DND-41 (cell line): ENCODE measurements at regions not wholly inside any gene's neighbourhood (a gene's known extent, or its start where the extent isn't known, plus 50 kb on each side); places are given as distances from the start of the nearest gene placed in this dataset.

Experiments
- ATAC-seq: fragments of 200-7000 bp; cut with Tn5 transposase; 3 replicates; pipeline ENCODE4 v1.9.1; 2021; ENCODE audit warnings: low read depth; ENCODE audit not compliant: insufficient read depth
- DNase-seq: peaks from one replicate; pipeline ENCODE4 v3.0.0-alpha.2; 2020
- H2AFZ ChIP-seq: 2 replicates; pipeline ENCODE4 v1.6.0; 2012; ENCODE audit warnings: low read depth, low read length
- H3K27ac ChIP-seq: 2 replicates; pipeline ENCODE4 v1.5.1; 2012; ENCODE audit warnings: low read length, inconsistent platforms
- H3K27me3 ChIP-seq: fragments of 200-600 bp; sonication (generic); 2 replicates; pipeline ENCODE4 v1.6.0; 2012; ENCODE audit warnings: low read length, mild to moderate bottlenecking, inconsistent platforms; ENCODE audit not compliant: insufficient read depth, poor library complexity
- H3K36me3 ChIP-seq: 2 replicates; pipeline ENCODE4 v1.5.1; 2012; ENCODE audit warnings: low read length, inconsistent platforms; ENCODE audit not compliant: insufficient read depth
- H3K4me1 ChIP-seq: 2 replicates; pipeline ENCODE4 v1.5.1; 2012; ENCODE audit warnings: mild to moderate bottlenecking, low read length; ENCODE audit not compliant: insufficient read depth
- H3K4me2 ChIP-seq: 2 replicates; pipeline ENCODE4 v1.6.0; 2012; ENCODE audit warnings: mild to moderate bottlenecking, moderate library complexity, low read length, inconsistent platforms; ENCODE audit not compliant: insufficient read depth
- H3K4me3 ChIP-seq, 2 experiments: fragments of 200-600 bp in 1 of 2; shearing (Covaris generic) in 1 of 2; 2 replicates each; pipeline ENCODE4 v1.5.1; 2012 to 2016; ENCODE audit warnings: inconsistent platforms in 2 of 2, low read length in 2 of 2, mild to moderate bottlenecking in 2 of 2, low read depth in 1 of 2, moderate library complexity in 1 of 2
- H3K79me2 ChIP-seq: 2 replicates; pipeline ENCODE4 v1.6.0; 2012; ENCODE audit warnings: low read length, inconsistent platforms; ENCODE audit not compliant: insufficient read depth
- H3K9ac ChIP-seq: 2 replicates; pipeline ENCODE4 v1.6.0; 2012; ENCODE audit warnings: low read depth, mild to moderate bottlenecking, inconsistent platforms, low read length, moderate library complexity
- H3K9me3 ChIP-seq: 2 replicates; pipeline ENCODE4 v1.5.1; 2012; ENCODE audit warnings: low read length, moderate library complexity, mild to moderate bottlenecking, inconsistent platforms; ENCODE audit not compliant: insufficient read depth, severe bottlenecking
- H4K20me1 ChIP-seq: 2 replicates; pipeline ENCODE4 v1.6.0; 2012; ENCODE audit warnings: low read length; ENCODE audit not compliant: insufficient read depth
- EZH2 ChIP-seq: IDR thresholded peaks from 3 replicates; pipeline ENCODE4 v1.6.1; 2012; ENCODE audit warnings: borderline replicate concordance, low read depth, mild to moderate bottlenecking, moderate library complexity, low read length, inconsistent platforms; ENCODE audit not compliant: severe bottlenecking
- TF ChIP-seq, protein P1 (sequence below): IDR thresholded peaks from 2 replicates; pipeline ENCODE4 v1.5.1; 2012; ENCODE audit warnings: borderline replicate concordance, low read length, moderate library complexity, mild to moderate bottlenecking; ENCODE audit not compliant: poor library complexity, severe bottlenecking; ENCODE audit errors: extremely low read depth

DNA sequence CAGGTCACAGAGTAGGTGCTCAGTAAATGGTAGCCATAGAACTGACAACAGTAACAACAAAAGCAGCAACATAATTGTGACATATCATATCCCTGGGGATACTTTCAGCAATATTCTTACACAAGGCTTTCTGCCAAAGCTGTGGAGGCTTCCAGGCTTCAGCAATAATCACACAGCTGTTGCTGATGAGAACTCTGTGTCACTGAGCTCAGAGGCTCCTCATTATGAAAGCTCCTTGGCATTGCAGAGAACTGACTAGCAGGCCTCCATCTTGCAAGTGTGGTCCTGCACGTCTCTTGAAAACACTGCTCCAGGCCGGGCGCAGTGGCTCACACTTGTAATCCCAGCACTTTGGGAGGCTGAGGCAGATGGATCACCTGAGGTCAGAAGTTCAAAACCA, 97.3 kb upstream of the BTG1 start:
- no peaks in the 10 kb centered on the region for H3K36me3 ChIP-seq
- H3K4me1 ChIP-seq, result peaks cover 3% of the 10 kb centered on the region; the same call in 1 of the 2 replicates
- H3K27me3 ChIP-seq, result no peaks in the 10 kb centered on the region
- H2AFZ ChIP-seq, result no peak overlapping the region
- no peaks in the 10 kb centered on the region for H3K9me3 ChIP-seq
- H4K20me1 ChIP-seq, result no peaks in the 10 kb centered on the region
- H3K27ac ChIP-seq, result no peak overlapping the region
- no peak overlapping the region for H3K4me2 ChIP-seq
- no peak for ATAC-seq
- TF ChIP-seq EZH2, result no peak
- TF ChIP-seq, protein P1, sequence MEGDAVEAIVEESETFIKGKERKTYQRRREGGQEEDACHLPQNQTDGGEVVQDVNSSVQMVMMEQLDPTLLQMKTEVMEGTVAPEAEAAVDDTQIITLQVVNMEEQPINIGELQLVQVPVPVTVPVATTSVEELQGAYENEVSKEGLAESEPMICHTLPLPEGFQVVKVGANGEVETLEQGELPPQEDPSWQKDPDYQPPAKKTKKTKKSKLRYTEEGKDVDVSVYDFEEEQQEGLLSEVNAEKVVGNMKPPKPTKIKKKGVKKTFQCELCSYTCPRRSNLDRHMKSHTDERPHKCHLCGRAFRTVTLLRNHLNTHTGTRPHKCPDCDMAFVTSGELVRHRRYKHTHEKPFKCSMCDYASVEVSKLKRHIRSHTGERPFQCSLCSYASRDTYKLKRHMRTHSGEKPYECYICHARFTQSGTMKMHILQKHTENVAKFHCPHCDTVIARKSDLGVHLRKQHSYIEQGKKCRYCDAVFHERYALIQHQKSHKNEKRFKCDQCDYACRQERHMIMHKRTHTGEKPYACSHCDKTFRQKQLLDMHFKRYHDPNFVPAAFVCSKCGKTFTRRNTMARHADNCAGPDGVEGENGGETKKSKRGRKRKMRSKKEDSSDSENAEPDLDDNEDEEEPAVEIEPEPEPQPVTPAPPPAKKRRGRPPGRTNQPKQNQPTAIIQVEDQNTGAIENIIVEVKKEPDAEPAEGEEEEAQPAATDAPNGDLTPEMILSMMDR, result no peak
- no peaks in the 10 kb centered on the region for H3K79me2 ChIP-seq
- no peak overlapping the region for H3K4me3 ChIP-seq
- no peak overlapping the region for H3K9ac ChIP-seq
- DNase-seq, result no peak

DNA sequence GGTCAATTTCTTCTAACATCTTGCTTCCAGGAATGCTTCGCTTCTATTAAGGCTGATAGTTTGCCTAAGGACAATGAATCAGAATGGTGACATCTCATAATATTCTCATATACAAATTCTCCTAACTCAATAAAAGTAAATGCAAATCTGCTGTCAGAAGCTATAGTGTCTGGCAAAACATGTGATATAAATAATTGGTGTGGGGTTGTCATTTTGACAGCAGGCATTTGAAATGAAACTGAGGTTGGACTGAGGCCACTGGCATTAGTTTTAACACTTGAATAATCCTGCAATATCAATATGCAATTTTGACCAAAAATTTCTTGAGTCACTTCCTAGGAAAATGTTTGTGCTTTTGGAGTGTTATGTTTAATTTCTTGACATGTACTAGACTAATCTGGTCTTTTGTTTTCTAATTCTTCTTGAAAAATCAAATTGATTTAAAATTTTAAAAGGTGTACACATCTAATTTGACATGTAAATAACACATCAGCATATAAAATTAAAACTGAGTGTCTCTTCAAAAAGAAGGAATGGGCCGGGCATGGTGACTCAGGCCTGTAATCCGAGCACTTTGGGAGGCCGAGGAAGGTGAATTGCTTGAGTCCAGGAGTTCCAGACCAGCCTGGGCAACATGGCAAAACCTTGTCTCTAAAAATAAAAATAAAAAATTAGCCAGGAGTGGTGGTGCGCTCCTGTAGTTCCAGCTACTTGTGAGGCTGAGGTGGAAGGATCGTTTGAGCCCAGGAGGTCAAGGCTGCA, 92.3 kb upstream of the BTG1 start:
- no peak for DNase-seq
- TF ChIP-seq, protein P1, result no peak
- TF ChIP-seq EZH2, result no peak
- H3K79me2 ChIP-seq, result no peaks in the 10 kb centered on the region

DNA sequence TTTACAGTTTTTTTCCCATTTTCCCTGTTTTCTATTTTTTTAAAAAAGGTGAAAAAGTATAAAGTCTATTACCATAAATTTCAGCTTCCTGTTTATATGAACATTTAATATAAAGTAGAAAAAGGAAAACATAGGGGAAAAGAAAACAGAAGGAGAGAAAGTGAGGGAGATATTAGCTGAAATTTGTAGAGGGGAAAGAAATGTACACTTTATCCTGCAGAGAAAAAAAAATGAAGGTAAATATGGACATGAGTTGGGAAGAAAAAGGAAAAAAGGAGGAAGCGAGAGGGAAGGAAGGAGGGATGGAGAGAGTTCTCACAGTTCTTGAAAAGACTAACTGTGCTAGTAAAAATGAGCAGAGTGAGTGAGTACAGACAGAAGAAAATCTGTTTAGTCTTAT, 91.6 kb upstream of the BTG1 start:
- no peaks in the 10 kb centered on the region for H3K36me3 ChIP-seq
- TF ChIP-seq, protein P1, result no peak
- TF ChIP-seq EZH2, result no peak
- no peaks in the 10 kb centered on the region for H3K9me3 ChIP-seq
- H2AFZ ChIP-seq, result no peak overlapping the region
- H3K4me1 ChIP-seq, result peaks cover 17% of the 10 kb centered on the region
- no peak overlapping the region for H3K4me3 ChIP-seq
- no peaks in the 10 kb centered on the region for H3K79me2 ChIP-seq
- H4K20me1 ChIP-seq, result no peaks in the 10 kb centered on the region
- H3K27me3 ChIP-seq, result no peaks in the 10 kb centered on the region
- no peak overlapping the region for H3K9ac ChIP-seq
- ATAC-seq (no peak), DNase-seq (no peak)
- H3K27ac ChIP-seq, result no peak overlapping the region
- H3K4me2 ChIP-seq, result no peak overlapping the region

More for the DNA sequence above, 92.3 kb upstream of the BTG1 start:
- Histone ChIP-seq H3K27me3 (no peaks in the 10 kb centered on the region), H3K4me3 (no peak overlapping the region), H3K36me3 (no peaks in the 10 kb centered on the region), H3K27ac (no peak overlapping the region), H3K4me1 (peaks cover 17% of the 10 kb centered on the region), H3K9ac (no peak overlapping the region), H4K20me1 (no peaks in the 10 kb centered on the region), H3K4me2 (no peak overlapping the region), H2AFZ (no peak overlapping the region), H3K9me3 (no peaks in the 10 kb centered on the region)
- no peak for ATAC-seq
